Activated CD4-positive, alpha-beta memory T cell treated with anti-CD3 and anti-CD28 coated beads, Interleukin-2, amount 10 ng/mL, durations not matched to agents 7 days and 5 days (primary cell): ENCODE measurements at regions not wholly inside any gene's neighbourhood (a gene's known extent, or its start where the extent isn't known, plus 50 kb on each side); places are given as distances from the start of the nearest gene placed in this dataset.
A peak's percentile ranks its signal among the peaks of the same experiment; 100 is the strongest.
"Not testable (repeated sequence)": the region's sequence is repeated elsewhere in the genome, so short reads cannot be mapped to it uniquely, and the experiment has no call there.

Experiments
- CTCF ChIA-PET: fragments of 350-600 bp; sonication (Branson Sonifier 250); formaldehyde crosslinking; loops from one replicate; lab custom pipeline; 2021; ENCODE audit warnings: antibody characterized with exemption, inconsistent platforms; lab: Charles Lee
- POLR2A ChIA-PET: fragments of 350-600 bp; sonication (Branson Sonifier 250); formaldehyde crosslinking; loops from one replicate; lab custom pipeline; 2021; ENCODE audit warnings: antibody characterized with exemption; lab: Charles Lee
- DNase-seq: peaks from one replicate; pipeline ENCODE4 v3.0.0-alpha.2; 2020
- H3K27ac Mint-ChIP-seq: one replicate; pipeline ENCODE4 v1.8.0; 2021; ENCODE audit warnings: mild to moderate bottlenecking, mixed read lengths
- H3K27me3 Mint-ChIP-seq: one replicate; pipeline ENCODE4 v1.8.0; 2021; ENCODE audit warnings: mixed read lengths
- H3K36me3 Mint-ChIP-seq: one replicate; pipeline ENCODE4 v1.8.0; 2021; ENCODE audit warnings: low read depth, mixed read lengths
- H3K4me1 Mint-ChIP-seq: one replicate; pipeline ENCODE4 v1.8.0; 2021; ENCODE audit warnings: mixed read lengths
- H3K4me3 Mint-ChIP-seq: one replicate; pipeline ENCODE4 v1.8.0; 2021; ENCODE audit warnings: mild to moderate bottlenecking, mixed read lengths
- H3K9me3 Mint-ChIP-seq: one replicate; pipeline ENCODE4 v1.8.0; 2021; ENCODE audit warnings: mixed read lengths

DNA sequence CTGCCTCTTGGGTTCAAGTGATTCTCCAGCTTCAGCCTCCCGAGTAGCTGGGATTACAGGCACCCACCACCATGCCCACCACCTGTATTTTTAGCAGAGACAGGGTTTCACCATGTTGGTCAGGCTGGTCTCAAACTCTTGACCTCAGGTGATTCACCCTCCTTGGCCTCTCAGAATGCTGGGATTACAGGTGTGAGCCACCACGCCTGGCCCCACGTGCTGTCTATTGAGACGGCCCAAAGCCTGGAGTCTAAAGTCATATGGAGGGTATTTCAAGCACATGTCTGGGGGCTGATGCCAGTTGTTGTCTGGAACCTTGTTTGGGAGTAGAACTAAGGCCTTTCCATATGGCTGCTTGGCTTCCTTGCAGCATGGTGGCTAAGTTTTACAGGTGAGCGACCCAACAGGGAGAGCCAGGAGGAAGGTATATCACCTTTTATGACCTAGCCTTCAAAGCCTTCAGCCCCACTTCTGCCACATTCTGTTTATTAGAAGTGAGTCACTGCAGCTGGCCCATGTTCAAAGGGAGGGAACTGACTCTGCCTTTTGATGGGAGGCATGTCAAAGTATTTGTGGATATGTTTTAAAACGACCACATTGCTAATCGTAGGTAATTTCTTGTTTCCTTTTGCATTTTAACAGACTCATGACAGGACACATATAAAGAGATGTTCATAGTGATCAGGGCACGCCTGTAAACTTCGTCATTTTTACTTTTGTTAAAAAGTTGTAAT lies 105.3 kb upstream of the GOLGA6L4 start:
- peaks cover 16% of the 10 kb centered on the region for H3K27me3 Mint-ChIP-seq
- H3K9me3 Mint-ChIP-seq, POLR2A ChIA-PET, H3K36me3 Mint-ChIP-seq, H3K27ac Mint-ChIP-seq, CTCF ChIA-PET, DNase-seq, H3K4me1 Mint-ChIP-seq, H3K4me3 Mint-ChIP-seq: not testable (repeated sequence)

DNA sequence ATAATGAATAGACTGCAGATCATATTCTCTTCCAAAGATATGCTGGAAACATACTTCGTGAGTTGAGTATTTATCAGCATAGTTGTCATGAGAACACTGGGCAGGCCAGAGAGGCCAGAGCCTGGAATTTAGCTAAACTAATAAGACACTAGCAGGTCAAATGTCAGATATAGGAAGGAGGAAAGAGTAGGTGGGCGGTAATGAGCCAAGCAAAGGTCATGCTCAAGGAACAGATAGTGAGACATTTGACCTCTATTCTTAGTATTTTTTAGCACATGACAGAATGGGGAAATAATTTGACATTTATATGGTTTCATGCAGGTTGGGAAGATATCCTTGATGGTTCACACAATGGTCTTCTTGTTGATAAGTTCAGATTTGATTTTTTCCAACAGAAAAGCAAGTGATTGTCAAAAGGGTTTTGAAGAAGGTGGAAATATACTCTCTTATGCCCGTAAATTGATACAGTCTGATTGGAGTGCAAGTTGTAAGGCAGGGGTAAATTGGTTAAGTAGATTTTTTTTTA lies 99.6 kb upstream of the GOLGA6L4 start:
- POLR2A ChIA-PET, H3K36me3 Mint-ChIP-seq, DNase-seq, H3K27ac Mint-ChIP-seq, CTCF ChIA-PET, H3K4me1 Mint-ChIP-seq, H3K4me3 Mint-ChIP-seq, H3K9me3 Mint-ChIP-seq: not testable (repeated sequence)
- peaks cover 17% of the 10 kb centered on the region for H3K27me3 Mint-ChIP-seq

DNA sequence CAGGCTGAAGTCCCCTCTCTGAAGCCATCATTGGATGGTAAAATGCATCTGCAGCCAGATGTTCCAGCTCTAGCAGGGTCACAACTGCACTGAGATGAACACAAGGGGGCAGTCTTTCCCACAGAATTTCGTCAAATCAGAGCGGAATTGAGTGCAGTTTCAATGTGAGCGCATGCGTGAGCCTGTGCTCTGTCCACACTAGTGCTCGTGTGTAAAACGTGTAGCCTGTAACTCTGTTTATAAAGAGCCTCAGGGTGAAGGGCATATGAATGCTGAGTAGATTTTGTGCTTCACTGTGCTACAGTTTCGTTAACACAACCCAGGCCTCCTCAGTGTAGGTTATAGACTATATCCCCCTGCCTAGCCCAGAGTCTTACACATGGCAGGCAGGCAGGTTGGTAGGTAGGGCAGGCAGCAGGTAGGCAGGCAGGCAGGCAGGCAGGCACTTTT lies 92.7 kb upstream of the GOLGA6L4 start:
- ChIA-PET POLR2A (no interaction called here), CTCF (interaction anchor here (0.6 kb wide), 1 partner anchor 1795 kb away, joined by 3 read pairs; no protein-coding TSS in a partner anchor)
- Mint-ChIP-seq H3K36me3 (no peaks in the 10 kb centered on the region), H3K27me3 (peaks cover 12% of the 10 kb centered on the region), H3K4me3 (no peak overlapping the region), H3K4me1 (peaks cover 3% of the 10 kb centered on the region), H3K9me3 (no peaks in the 10 kb centered on the region), H3K27ac (no peak overlapping the region)
- peak; percentile 74 for DNase-seq

DNA sequence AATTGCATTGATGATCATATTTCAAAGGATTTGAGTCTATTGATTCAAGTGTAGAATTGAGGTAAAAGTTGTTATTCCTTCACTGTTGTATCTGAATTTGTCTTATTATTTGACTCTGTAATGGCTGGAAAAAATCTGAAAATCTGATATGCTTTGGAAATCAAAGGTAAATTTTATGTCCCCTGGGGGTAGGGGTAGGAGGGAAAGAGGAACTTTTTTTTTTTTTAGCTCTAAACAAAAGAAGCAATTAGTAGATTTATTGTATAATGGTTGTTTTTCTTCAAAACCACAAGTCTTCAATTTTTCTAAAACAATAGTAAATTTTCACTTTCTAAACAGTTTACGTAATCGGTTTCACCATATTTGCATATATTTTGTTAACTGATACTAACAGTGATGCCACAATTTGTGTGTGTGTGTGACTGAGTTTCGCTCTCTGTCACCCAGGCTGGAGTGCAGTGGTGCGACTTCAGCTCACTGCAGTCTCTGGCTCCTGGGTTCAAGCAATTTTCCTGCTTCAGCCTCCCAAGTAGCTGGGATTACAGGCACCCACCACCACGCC lies 91.7 kb upstream of the GOLGA6L4 start:
- H3K9me3 Mint-ChIP-seq, result no peaks in the 10 kb centered on the region
- H3K36me3 Mint-ChIP-seq, result no peaks in the 10 kb centered on the region
- DNase-seq, result no peak
- H3K4me3 Mint-ChIP-seq, result no peak overlapping the region
- POLR2A ChIA-PET, result no interaction called here
- peaks cover 10% of the 10 kb centered on the region for H3K27me3 Mint-ChIP-seq
- H3K4me1 Mint-ChIP-seq, result peaks cover 3% of the 10 kb centered on the region
- no peak overlapping the region for H3K27ac Mint-ChIP-seq
- CTCF ChIA-PET, result no interaction called here

DNA sequence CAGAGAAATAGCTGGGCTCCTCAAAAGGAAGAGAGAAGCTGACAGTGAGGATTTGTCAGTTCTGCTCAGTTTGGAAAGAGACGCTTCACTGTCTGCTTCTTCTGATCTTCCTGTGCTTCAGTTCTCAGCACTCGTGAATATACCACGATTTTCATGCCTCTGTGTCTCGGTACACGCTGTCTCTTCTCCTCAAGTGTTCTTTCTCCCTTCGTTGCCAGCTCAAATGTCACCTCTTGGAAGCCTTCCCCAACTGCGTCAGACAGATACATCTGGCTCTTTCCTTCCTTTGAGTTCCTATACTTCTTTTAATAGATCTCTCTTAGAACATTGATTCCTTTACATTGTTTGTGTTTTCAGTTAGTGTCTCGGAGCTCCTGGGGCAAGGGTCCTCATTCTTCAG lies 90.6 kb upstream of the GOLGA6L4 start:
- DNase-seq, H3K9me3 Mint-ChIP-seq, H3K4me1 Mint-ChIP-seq, H3K36me3 Mint-ChIP-seq, H3K4me3 Mint-ChIP-seq, CTCF ChIA-PET, H3K27ac Mint-ChIP-seq, POLR2A ChIA-PET: not testable (repeated sequence)
- peaks cover 13% of the 10 kb centered on the region for H3K27me3 Mint-ChIP-seq

DNA sequence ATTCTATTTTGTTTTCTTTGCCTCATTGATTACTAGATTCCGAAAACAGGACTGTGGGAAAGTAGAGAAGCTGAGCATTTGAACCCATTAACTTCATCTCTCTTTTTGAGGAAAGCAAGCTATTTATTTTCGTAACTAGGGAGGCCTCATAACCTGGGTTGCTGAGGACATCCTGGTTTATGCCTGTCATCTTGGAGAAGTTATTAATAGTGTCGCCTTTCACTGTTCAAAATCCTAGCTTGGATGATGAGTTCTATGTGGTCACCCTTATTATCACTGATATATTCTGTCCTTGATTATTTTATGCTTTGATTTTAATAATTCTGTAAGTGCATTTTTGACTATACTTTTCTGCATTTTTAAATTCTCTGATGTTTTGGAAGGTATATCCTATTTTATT lies 89.3 kb upstream of the GOLGA6L4 start:
- CTCF ChIA-PET, H3K36me3 Mint-ChIP-seq, H3K27ac Mint-ChIP-seq, DNase-seq, H3K4me3 Mint-ChIP-seq, H3K9me3 Mint-ChIP-seq, POLR2A ChIA-PET, H3K4me1 Mint-ChIP-seq: not testable (repeated sequence)
- peaks cover 13% of the 10 kb centered on the region for H3K27me3 Mint-ChIP-seq

DNA sequence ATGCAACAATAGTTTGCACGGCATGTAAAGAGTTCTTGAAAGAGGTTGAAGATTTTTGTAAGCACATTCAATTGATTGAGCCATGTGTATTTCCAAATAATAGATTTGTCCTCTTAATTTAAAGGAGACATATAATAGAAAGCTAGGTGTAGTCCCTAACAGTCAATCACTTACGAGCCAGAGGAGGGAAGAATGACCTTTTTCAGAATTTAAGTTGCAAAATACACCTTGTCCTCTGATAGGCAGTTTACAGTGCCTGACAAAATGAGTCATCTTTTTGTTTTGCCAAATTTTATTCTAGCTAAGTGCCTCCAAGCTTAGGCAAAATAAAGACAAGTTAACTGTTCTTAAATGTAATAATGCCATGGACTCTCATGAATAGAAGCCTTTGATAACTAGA lies 88.3 kb upstream of the GOLGA6L4 start:
- DNase-seq, CTCF ChIA-PET, H3K36me3 Mint-ChIP-seq, H3K4me3 Mint-ChIP-seq, H3K9me3 Mint-ChIP-seq, POLR2A ChIA-PET, H3K4me1 Mint-ChIP-seq, H3K27ac Mint-ChIP-seq: not testable (repeated sequence)
- peaks cover 13% of the 10 kb centered on the region for H3K27me3 Mint-ChIP-seq

DNA sequence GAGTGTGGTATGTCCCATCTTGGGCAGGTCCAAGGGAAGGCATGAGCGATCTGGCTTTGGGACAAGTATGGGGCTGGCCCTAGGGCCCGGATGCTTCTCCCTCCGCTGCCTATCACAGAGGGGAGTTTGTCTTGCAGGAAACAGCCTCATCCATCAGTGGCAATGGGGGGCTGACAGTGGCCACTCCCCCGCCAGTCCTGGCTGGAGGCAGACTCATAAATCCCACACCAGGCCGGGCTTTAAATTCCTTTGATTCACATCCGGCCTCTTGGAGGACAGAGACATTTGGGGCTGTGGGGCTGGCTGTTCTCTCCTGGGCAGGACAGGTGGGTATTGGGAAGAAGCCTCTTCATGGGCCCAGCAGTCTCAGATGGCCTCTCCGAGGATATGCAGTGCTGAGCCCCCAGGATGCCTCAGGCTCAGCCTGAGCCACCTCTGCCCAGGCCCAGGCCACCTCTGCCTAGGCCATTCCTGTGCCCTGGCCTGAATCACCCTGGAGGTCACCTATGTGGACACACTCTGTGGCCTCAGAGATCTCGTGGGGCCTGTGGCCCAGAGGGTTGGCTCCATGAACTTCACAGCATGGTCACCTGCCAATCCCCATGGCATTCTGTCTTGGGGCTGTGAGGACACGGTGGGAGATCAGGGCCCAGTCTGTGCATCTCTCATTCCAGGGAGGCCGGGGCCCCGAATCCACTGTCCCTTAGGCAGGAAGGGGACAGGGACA lies 84.2 kb upstream of the GOLGA6L4 start:
- Mint-ChIP-seq H3K4me3 (no peak overlapping the region), H3K36me3 (no peaks in the 10 kb centered on the region), H3K4me1 (no peaks in the 10 kb centered on the region), H3K27ac (no peak overlapping the region), H3K9me3 (no peaks in the 10 kb centered on the region), H3K27me3 (peaks cover 3% of the 10 kb centered on the region)
- no peak for DNase-seq
- CTCF ChIA-PET, result no interaction called here
- POLR2A ChIA-PET, result no interaction called here

DNA sequence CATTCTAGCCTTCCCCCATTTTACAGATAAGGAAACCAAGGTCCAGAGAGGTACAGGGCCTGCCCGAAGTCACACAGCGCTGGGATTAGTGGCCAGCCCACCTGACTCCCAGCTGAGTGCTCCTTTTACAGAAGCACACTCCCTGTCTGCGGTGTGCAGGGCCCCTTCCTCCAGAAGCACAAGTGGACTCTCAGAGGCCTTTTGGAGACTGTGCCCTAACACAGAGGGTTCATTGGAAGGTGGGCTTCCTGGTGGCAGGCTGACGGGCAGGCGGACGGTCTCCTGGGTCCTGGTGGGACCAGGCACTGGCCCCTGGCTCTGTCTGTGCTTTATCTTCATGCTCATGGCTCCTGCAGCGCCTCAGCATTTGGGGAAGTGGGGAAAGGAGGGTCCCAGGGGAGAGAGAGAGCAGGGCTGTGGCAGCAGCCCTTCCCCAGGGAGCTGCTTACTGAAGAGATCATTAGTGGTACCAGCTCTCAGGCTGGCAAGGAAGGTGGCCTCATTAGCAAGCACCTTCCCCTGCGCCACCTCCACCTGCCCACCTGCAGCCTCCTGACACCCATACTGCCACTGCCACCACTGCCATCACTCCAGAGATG lies 83.1 kb upstream of the GOLGA6L4 start:
- POLR2A ChIA-PET, H3K4me1 Mint-ChIP-seq, H3K4me3 Mint-ChIP-seq, H3K27me3 Mint-ChIP-seq, DNase-seq, H3K9me3 Mint-ChIP-seq, H3K36me3 Mint-ChIP-seq, H3K27ac Mint-ChIP-seq, CTCF ChIA-PET: not testable (repeated sequence)

DNA sequence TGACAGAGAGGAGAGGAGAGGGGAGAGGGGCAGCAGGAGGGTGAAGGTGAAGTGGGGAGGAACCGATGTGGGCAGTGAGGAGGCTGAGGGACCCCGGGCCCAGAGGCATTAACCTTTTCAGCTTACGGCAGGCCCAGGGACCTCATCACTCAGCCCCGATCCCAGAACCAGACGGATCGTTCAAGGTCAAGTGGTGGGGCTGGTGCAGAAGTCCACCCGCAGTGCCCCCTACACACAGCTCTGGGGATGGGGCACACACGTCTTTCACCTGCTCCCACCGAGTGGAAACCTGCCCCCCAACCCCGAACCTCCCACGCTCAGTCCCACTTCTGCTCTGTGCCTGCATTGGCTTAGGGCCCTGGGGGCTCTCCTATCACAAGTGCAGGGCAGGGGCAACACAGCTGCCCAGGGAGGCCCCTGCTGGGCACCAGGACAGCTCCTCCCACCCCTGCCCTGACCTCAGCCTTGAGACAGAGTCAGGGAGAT lies 81.9 kb upstream of the GOLGA6L4 start:
- H3K36me3 Mint-ChIP-seq, CTCF ChIA-PET, H3K4me1 Mint-ChIP-seq, H3K4me3 Mint-ChIP-seq, POLR2A ChIA-PET, H3K27ac Mint-ChIP-seq, DNase-seq, H3K9me3 Mint-ChIP-seq, H3K27me3 Mint-ChIP-seq: not testable (repeated sequence)

DNA sequence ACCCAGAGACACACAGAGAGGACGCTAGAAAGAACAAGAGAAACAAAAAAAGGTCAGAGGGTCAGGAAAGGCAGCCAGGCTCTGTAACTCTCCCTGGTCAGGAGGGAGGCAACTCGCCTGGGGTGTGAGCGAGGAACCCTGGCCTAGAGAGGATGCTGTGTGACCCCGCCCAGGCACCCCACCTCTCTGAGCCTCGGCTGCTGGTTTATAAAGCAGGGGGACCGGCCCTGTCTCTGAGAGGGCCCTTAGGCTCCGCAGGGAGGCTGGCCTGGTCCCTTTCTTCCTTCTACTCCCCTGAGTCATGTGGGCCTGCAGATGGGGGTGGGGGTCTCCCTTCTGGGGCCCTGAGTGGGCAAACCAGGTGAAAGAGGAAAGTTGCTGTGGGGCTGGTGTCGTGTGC lies 81.3 kb upstream of the GOLGA6L4 start:
- H3K4me3 Mint-ChIP-seq, CTCF ChIA-PET, H3K36me3 Mint-ChIP-seq, H3K27ac Mint-ChIP-seq, H3K9me3 Mint-ChIP-seq, H3K4me1 Mint-ChIP-seq, POLR2A ChIA-PET, DNase-seq, H3K27me3 Mint-ChIP-seq: not testable (repeated sequence)

DNA sequence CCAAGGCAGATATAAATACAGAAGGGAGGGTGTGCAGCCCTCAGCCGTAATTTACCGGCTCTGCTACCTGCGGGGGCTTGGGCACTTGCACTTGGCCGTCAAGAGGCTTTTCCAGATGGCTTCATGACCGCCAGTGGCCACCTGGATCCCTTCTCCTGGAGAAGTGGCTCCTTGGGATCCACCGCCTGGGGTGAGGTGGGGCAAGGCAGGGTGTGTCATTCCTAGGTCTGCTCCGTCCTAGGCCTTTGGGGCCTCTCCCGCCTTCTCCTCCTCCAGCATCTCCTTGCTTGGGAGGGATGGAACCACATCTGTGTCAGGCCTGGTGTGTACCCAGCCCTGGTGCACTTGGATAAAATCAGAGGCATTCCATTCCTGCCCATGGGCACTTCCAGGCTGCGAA lies 80.8 kb upstream of the GOLGA6L4 start:
- H3K9me3 Mint-ChIP-seq, H3K27ac Mint-ChIP-seq, CTCF ChIA-PET, POLR2A ChIA-PET, H3K36me3 Mint-ChIP-seq, H3K27me3 Mint-ChIP-seq, DNase-seq, H3K4me3 Mint-ChIP-seq, H3K4me1 Mint-ChIP-seq: not testable (repeated sequence)
